Sigmoid colon (tissue), 6 donors: ENCODE measurements at regions not wholly inside any gene's neighbourhood (a gene's known extent, or its start where the extent isn't known, plus 50 kb on each side); places are given as distances from the start of the nearest gene placed in this dataset.

Source experiments
- DNase-seq: peaks from one replicate; pipeline ENCODE4 v3.0.0-alpha.2; 2019
- H3K27ac ChIP-seq, 4 donors: fragments of 200-600 bp; sonication (generic); one replicate each; pipeline ENCODE4 v1.5.1; 2016 to 2019; ENCODE audit warnings: mild to moderate bottlenecking in 1 of 4
- H3K27me3 ChIP-seq, 3 donors: fragments of 200-600 bp; sonication (generic); one replicate each; pipeline ENCODE4 v1.5.1; 2019; ENCODE audit warnings: mild to moderate bottlenecking in 1 of 3
- H3K36me3 ChIP-seq, 4 donors: fragments of 200-600 bp; sonication (generic); one replicate each; pipeline ENCODE4 v1.5.1; 2016 to 2019
- H3K4me1 ChIP-seq, 4 donors: fragments of 200-600 bp; sonication (generic); one replicate each; pipeline ENCODE4 v1.5.1; 2017 to 2019
- H3K4me3 ChIP-seq, 4 donors: fragments of 200-600 bp; sonication (generic); one replicate each; pipeline ENCODE4 v1.5.1; 2017 to 2019; ENCODE audit warnings: mild to moderate bottlenecking in 2 of 4, moderate library complexity in 1 of 4
- H3K9me3 ChIP-seq, 4 donors: fragments of 200-600 bp in 3 of 4; sonication (generic) in 3 of 4; one replicate each; pipeline versions ENCODE4 v1.5.1 to v1.6.1; 2013 to 2019
- CTCF ChIP-seq, 4 experiments: fragments of 450-650 bp in 3 of 4; fragments of 200-600 bp in 1 of 4; IDR thresholded peaks; one replicate each; pipeline ENCODE4 v1.5.1; 2016 to 2019; ENCODE audit warnings: antibody characterized with exemption in 4 of 4, mild to moderate bottlenecking in 3 of 4, moderate library complexity in 2 of 4
- EP300 ChIP-seq, 4 donors: sonication (generic); formaldehyde crosslinking; IDR thresholded peaks; one replicate each; pipeline ENCODE4 v1.6.1; 2017; ENCODE audit warnings: antibody characterized with exemption in 4 of 4
- POLR2A ChIP-seq, 2 donors: fragments of 450-650 bp; IDR thresholded peaks; one replicate each; pipeline ENCODE4 v1.6.1; 2016; ENCODE audit warnings: antibody characterized with exemption in 2 of 2, mild to moderate bottlenecking in 2 of 2, moderate library complexity in 2 of 2
- POLR2AphosphoS5 ChIP-seq, 4 donors: sonication (generic); formaldehyde crosslinking; IDR thresholded peaks; one replicate each; pipeline ENCODE4 v1.6.1; 2017; ENCODE audit warnings: antibody characterized with exemption in 4 of 4
- WGBS, 2 donors: extraction: QIAGEN DNeasy Blood & Tissue Kit; methylation state at CpG; one replicate each; pipeline ENCODE4 v1.1.7; 2013; 5-methylcytosine and 5-hydroxymethylcytosine counted together
- intact Hi-C: fragments of 100-400 bp; cut with DNase I; formaldehyde crosslinking; loops from one replicate; pipeline ENCODE4 v1.15.1; 2023
- donor health status: healthy with polysubstance abuse.
- donor health status: healthy.

- Histone ChIP-seq H3K27me3 (no peaks in the 10 kb centered on the region), H3K4me3 (no peak overlapping the region), H3K27ac (no peak overlapping the region), H3K4me1 (no peaks in the 10 kb centered on the region), H3K36me3 (no peaks in the 10 kb centered on the region), H3K9me3 (no peaks in the 10 kb centered on the region)
- no peak for DNase-seq
- intact Hi-C loops = no loop called here
- WGBS, 2 donors = 81 to 91% methylated on average over 7 of the region's 7 CpGs
- TF ChIP-seq POLR2AphosphoS5 (IDR thresholded peaks at IDR 0.05) = no peak
Measured at GRCh38 chr6:91164105-91164504, 577.2 kb upstream of the MAP3K7 start.

- H3K4me3 ChIP-seq = no peak overlapping the region
- H3K4me1 ChIP-seq = no peaks in the 10 kb centered on the region
- H3K36me3 ChIP-seq = no peaks in the 10 kb centered on the region
- intact Hi-C loops = no loop called here
- H3K9me3 ChIP-seq = no peaks in the 10 kb centered on the region
- WGBS, 2 donors = 79 to 85% methylated on average over 7 of the region's 7 CpGs
- no peak for DNase-seq
- TF ChIP-seq EP300 (IDR thresholded peaks at IDR 0.05) = no peak
- TF ChIP-seq CTCF (IDR thresholded peaks at IDR 0.05) = no peak
- TF ChIP-seq POLR2AphosphoS5 (IDR thresholded peaks at IDR 0.05) = no peak
- no peak for TF ChIP-seq POLR2A (IDR thresholded peaks at IDR 0.05)
- H3K27me3 ChIP-seq = no peaks in the 10 kb centered on the region
- no peak overlapping the region for H3K27ac ChIP-seq
Measured at GRCh38 chr6:91161246-91161645, 574.4 kb upstream of the MAP3K7 start.

GRCh38 chr6:91155129-91155785 is 568.4 kb upstream of the MAP3K7 start:
- no peak overlapping the region for H3K27ac ChIP-seq
- TF ChIP-seq POLR2AphosphoS5 (IDR thresholded peaks at IDR 0.05) (no peak), CTCF (IDR thresholded peaks at IDR 0.05) (no peak), POLR2A (IDR thresholded peaks at IDR 0.05) (no peak), EP300 (IDR thresholded peaks at IDR 0.05) (no peak)

GRCh38 chr6:91152824-91153223 is 566.0 kb upstream of the MAP3K7 start:
- Histone ChIP-seq H3K4me3 (no peak overlapping the region), H3K4me1 (no peaks in the 10 kb centered on the region), H3K27ac (no peak overlapping the region), H3K27me3 (no peaks in the 10 kb centered on the region), H3K9me3 (no peaks in the 10 kb centered on the region), H3K36me3 (no peaks in the 10 kb centered on the region)
- 75 to 84% methylated on average over 5 of the region's 5 CpGs for WGBS, 2 donors
- DNase-seq = no peak
- no peak for TF ChIP-seq POLR2AphosphoS5 (IDR thresholded peaks at IDR 0.05)
- TF ChIP-seq POLR2A (IDR thresholded peaks at IDR 0.05) = no peak
- no peak for TF ChIP-seq EP300 (IDR thresholded peaks at IDR 0.05)
- no peak for TF ChIP-seq CTCF (IDR thresholded peaks at IDR 0.05)
- intact Hi-C loops = no loop called here

More at GRCh38 chr6:91155129-91155785, 568.4 kb upstream of the MAP3K7 start:
- Histone ChIP-seq H3K36me3 (no peaks in the 10 kb centered on the region), H3K9me3 (no peaks in the 10 kb centered on the region), H3K4me3 (no peak overlapping the region), H3K27me3 (no peaks in the 10 kb centered on the region), H3K4me1 (no peaks in the 10 kb centered on the region)
- intact Hi-C loops = no loop called here
- WGBS, 2 donors = 35 to 77% methylated on average over 5 of the region's 5 CpGs
- DNase-seq = no peak

- WGBS, 2 donors = 78 to 81% methylated on average over 2 of the region's 2 CpGs
- no peak for DNase-seq
- no peaks in the 10 kb centered on the region for H3K36me3 ChIP-seq
- no peak overlapping the region for H3K27ac ChIP-seq
- intact Hi-C loops = no loop called here
- no peak overlapping the region for H3K4me3 ChIP-seq
- no peaks in the 10 kb centered on the region for H3K27me3 ChIP-seq
- no peaks in the 10 kb centered on the region for H3K4me1 ChIP-seq
- H3K9me3 ChIP-seq = no peaks in the 10 kb centered on the region
- TF ChIP-seq EP300 (IDR thresholded peaks at IDR 0.05) (no peak), POLR2A (IDR thresholded peaks at IDR 0.05) (no peak), POLR2AphosphoS5 (IDR thresholded peaks at IDR 0.05) (no peak), CTCF (IDR thresholded peaks at IDR 0.05) (no peak)
Measured at GRCh38 chr6:91149956-91150705, 563.3 kb upstream of the MAP3K7 start.
